Ascending aorta (tissue), 2 donors: ENCODE measurements at regions not wholly inside any gene's neighbourhood (a gene's known extent, or its start where the extent isn't known, plus 50 kb on each side); places are given as distances from the start of the nearest gene placed in this dataset.
"Not testable (repeated sequence)": the region's sequence is repeated elsewhere in the genome, so short reads cannot be mapped to it uniquely, and the experiment has no call there.

ENCODE experiments used
- DNase-seq, 2 donors: peaks; one replicate each; pipeline ENCODE4 v3.0.0-alpha.2; 2019; ENCODE audit warnings: low spot score in 2 of 2
- H3K27ac ChIP-seq, 2 donors: fragments of 200-600 bp; sonication (generic); one replicate each; pipeline ENCODE4 v1.5.1; 2016 to 2017; ENCODE audit warnings: mild to moderate bottlenecking in 1 of 2
- H3K27me3 ChIP-seq: fragments of 200-600 bp; sonication (generic); one replicate; pipeline ENCODE4 v1.5.1; 2017
- H3K36me3 ChIP-seq, 2 donors: fragments of 200-600 bp; sonication (generic); one replicate each; pipeline ENCODE4 v1.5.1; 2016
- H3K4me1 ChIP-seq, 2 donors: fragments of 200-600 bp; sonication (generic); one replicate each; pipeline ENCODE4 v1.5.1; 2016 to 2017; ENCODE audit warnings: mild to moderate bottlenecking in 1 of 2
- H3K4me3 ChIP-seq, 2 donors: fragments of 200-600 bp; sonication (generic); one replicate each; pipeline ENCODE4 v1.5.1; 2016 to 2017; ENCODE audit warnings: mild to moderate bottlenecking in 1 of 2
- H3K9me3 ChIP-seq, 2 donors: fragments of 200-600 bp; sonication (generic); one replicate each; pipeline ENCODE4 v1.5.1; 2016
- intact Hi-C: fragments of 100-400 bp; cut with DNase I; formaldehyde crosslinking; loops from one replicate; pipeline ENCODE4 v1.15.1; 2023
- TF ChIP-seq, protein P1 (sequence below), 3 experiments: fragments of 200-600 bp in 2 of 3; fragments of 450-650 bp in 1 of 3; sonication (generic) in 2 of 3; IDR thresholded peaks; one replicate each; pipeline ENCODE4 v1.5.1; 2016 to 2019; ENCODE audit warnings: antibody characterized with exemption in 3 of 3, mild to moderate bottlenecking in 1 of 3, moderate library complexity in 1 of 3

DNA sequence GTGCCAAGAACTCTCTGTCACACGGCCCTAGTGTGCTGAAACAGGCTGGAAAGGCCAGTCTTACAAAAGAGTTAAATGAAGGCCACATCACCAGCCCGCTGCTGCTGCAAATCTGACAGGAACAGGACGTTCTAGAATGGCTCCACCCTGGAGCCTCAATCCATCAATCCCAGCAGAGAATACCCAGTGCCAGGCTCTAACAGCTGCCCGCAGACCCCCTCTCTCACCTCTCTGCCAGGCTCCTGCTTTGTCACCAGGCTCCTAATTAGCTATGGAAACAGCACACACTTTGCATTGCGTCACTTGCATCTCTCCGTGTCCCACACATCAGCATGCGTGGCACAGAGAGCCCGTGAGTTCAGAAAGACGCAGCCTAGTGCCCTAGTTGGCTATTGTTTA is 314.1 kb downstream of the FOXO1 start:
- peak; percentile 39 to 82 for DNase-seq
- Histone ChIP-seq H3K27ac (peak overlapping the region; percentile 58 to 75), H3K9me3 (no peaks in the 10 kb centered on the region), H3K4me3 (peak overlapping the region; percentile 8 to 22), H3K27me3 (no peaks in the 10 kb centered on the region), H3K4me1 (peaks cover 6 to 18% of the 10 kb centered on the region in 2 donors), H3K36me3 (no peaks in the 10 kb centered on the region)
- intact Hi-C loops, result no loop called here
- TF ChIP-seq, protein P1, sequence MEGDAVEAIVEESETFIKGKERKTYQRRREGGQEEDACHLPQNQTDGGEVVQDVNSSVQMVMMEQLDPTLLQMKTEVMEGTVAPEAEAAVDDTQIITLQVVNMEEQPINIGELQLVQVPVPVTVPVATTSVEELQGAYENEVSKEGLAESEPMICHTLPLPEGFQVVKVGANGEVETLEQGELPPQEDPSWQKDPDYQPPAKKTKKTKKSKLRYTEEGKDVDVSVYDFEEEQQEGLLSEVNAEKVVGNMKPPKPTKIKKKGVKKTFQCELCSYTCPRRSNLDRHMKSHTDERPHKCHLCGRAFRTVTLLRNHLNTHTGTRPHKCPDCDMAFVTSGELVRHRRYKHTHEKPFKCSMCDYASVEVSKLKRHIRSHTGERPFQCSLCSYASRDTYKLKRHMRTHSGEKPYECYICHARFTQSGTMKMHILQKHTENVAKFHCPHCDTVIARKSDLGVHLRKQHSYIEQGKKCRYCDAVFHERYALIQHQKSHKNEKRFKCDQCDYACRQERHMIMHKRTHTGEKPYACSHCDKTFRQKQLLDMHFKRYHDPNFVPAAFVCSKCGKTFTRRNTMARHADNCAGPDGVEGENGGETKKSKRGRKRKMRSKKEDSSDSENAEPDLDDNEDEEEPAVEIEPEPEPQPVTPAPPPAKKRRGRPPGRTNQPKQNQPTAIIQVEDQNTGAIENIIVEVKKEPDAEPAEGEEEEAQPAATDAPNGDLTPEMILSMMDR (IDR thresholded peaks at IDR 0.05), result no peak

- Histone ChIP-seq H3K4me3 (peak overlapping the region in 1 of 2 donors; percentile 22), H3K4me1 (peaks cover 6 to 18% of the 10 kb centered on the region in 2 donors), H3K9me3 (no peaks in the 10 kb centered on the region), H3K27me3 (no peaks in the 10 kb centered on the region), H3K36me3 (no peaks in the 10 kb centered on the region), H3K27ac (peak overlapping the region; percentile 58 to 75)
- DNase-seq, result peak in 1 of 2 donors; percentile 33
- intact Hi-C loops, result no loop called here
- TF ChIP-seq, protein P1 (IDR thresholded peaks at IDR 0.05), result no peak
Observed at GRCh38 chr13:40352802-40353562, 313.5 kb downstream of the FOXO1 start.

DNA sequence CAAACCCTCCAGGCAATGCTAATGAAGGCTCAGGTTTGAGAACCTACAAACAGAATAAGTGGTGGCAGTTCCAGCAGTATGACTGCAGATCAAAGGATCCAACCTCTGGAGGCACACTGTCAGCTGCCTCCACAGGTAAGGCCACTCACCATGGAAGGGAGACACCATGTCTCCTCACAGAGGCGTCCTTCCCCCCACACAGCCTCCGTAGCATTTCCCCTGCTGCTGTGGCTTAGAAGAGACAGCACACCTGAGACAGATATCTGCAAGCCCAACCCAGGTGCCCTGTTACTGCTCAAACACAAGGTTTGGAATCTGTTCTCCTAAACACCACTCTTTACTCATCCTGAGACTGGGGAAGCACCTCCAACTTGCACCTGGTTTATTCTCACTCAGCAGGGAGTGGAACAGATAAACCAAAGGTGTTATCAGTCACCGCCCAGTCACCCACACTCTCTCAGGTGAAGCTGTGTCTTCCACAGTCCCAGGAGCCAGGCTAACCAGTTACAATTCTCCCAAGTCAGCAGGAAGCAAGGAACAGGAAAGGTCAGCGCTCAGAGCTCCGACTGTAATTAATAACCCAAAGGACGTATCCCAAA is 311.2 kb downstream of the FOXO1 start:
- no peak overlapping the region for H3K4me3 ChIP-seq
- H3K27me3 ChIP-seq, result no peaks in the 10 kb centered on the region
- no peak overlapping the region for H3K27ac ChIP-seq
- TF ChIP-seq, protein P1 (IDR thresholded peaks at IDR 0.05), result no peak
- no peaks in the 10 kb centered on the region for H3K36me3 ChIP-seq
- intact Hi-C loops, result no loop called here
- peaks cover 6 to 18% of the 10 kb centered on the region in 2 donors for H3K4me1 ChIP-seq
- DNase-seq, result no peak
- no peaks in the 10 kb centered on the region for H3K9me3 ChIP-seq

GRCh38 chr13:40356011-40356410 is 310.4 kb downstream of the FOXO1 start:
- Histone ChIP-seq H3K27ac (no peak overlapping the region), H3K36me3 (no peaks in the 10 kb centered on the region), H3K4me1 (peaks cover 6 to 18% of the 10 kb centered on the region in 2 donors), H3K27me3 (no peaks in the 10 kb centered on the region), H3K9me3 (no peaks in the 10 kb centered on the region), H3K4me3 (no peak overlapping the region)
- TF ChIP-seq, protein P1 (IDR thresholded peaks at IDR 0.05), result no peak
- intact Hi-C loops, result no loop called here
- peak in 1 of 2 donors; percentile 7 for DNase-seq

DNA sequence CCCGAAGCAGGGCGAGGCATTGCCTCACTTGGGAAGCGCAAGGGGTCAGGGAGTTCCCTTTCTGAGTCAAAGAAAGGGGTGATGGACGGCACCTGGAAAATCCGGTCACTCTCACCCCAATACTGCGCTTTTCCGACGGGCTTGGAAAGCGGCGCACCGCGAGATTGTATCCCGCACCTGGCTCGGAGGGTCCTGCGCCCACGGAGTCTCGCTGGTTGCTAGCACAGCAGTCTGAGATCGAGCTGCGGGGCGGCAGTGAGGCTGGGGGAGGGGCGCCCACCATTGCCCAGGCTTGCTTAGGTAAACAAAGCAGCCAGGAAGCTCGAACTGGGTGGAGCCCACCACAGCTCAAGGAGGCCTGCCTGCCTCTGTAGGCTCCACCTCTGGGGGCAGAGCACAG is 310.0 kb downstream of the FOXO1 start:
- H3K4me3 ChIP-seq, H3K27ac ChIP-seq, H3K36me3 ChIP-seq, intact Hi-C loops, H3K27me3 ChIP-seq, H3K9me3 ChIP-seq: not testable (repeated sequence)
- DNase-seq, result peak in 1 of 2 donors; percentile 54
- H3K4me1 ChIP-seq, result peaks cover 6 to 16% of the 10 kb centered on the region in 2 donors

DNA sequence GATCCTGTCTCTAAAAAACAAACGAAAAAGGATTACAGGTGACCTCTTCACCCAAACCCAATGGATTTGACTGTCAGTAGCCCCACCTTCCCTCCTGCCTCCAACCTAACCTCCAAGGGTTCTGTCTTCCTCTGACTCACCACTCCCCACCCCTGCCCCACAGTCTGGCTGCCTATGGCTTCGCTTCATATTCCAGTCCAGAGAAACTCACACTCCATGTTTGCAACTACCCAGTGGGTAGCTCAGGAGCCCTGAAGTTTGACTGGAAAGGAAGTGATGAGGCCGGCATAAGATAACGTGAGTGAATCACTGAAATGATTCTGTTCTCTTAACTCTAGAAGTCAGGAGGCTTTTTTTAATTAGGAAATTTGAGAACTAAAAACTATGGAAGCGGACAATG is 303.9 kb downstream of the FOXO1 start:
- no peaks in the 10 kb centered on the region for H3K36me3 ChIP-seq
- intact Hi-C loops, result no loop called here
- H3K9me3 ChIP-seq, result no peaks in the 10 kb centered on the region
- TF ChIP-seq, protein P1 (IDR thresholded peaks at IDR 0.05), result no peak
- H3K27me3 ChIP-seq, result no peaks in the 10 kb centered on the region
- H3K4me3 ChIP-seq, result no peak overlapping the region
- no peak overlapping the region for H3K27ac ChIP-seq
- no peaks in the 10 kb centered on the region for H3K4me1 ChIP-seq
- DNase-seq, result peak in 1 of 2 donors; percentile 28
